GM19463 (cell line): ENCODE measurements at regions not wholly inside any gene's neighbourhood (a gene's known extent, or its start where the extent isn't known, plus 50 kb on each side); places are given as distances from the start of the nearest gene placed in this dataset.
"Not testable (repeated sequence)": the region's sequence is repeated elsewhere in the genome, so short reads cannot be mapped to it uniquely, and the experiment has no call there.

Source experiments
- ATAC-seq: cut with Tn5 transposase; IDR thresholded peaks from one replicate; pipeline ENCODE4 v1.9.1; 2021; ENCODE audit warnings: mild to moderate bottlenecking, moderate library complexity; ENCODE audit not compliant: unreplicated experiment

GRCh38 chr7:50856806-50857205, 74.1 kb upstream of the GRB10 start:
- no peak for ATAC-seq

GRCh38 chr7:50856231-50856630, 73.5 kb upstream of the GRB10 start:
- no peak for ATAC-seq

GRCh38 chr7:50855526-50855925, 72.8 kb upstream of the GRB10 start:
- no peak for ATAC-seq

GRCh38 chr7:50854831-50855230, 72.1 kb upstream of the GRB10 start:
- no peak for ATAC-seq

- ATAC-seq = no peak
Observed at GRCh38 chr7:50854247-50854646, 71.6 kb upstream of the GRB10 start.

- no peak for ATAC-seq
Observed at GRCh38 chr7:50853311-50853710, 70.6 kb upstream of the GRB10 start.

GRCh38 chr7:50852901-50853300, 70.2 kb upstream of the GRB10 start:
- ATAC-seq = no peak

GRCh38 chr7:50851891-50852290, 69.2 kb upstream of the GRB10 start:
- ATAC-seq = no peak

- no peak for ATAC-seq
Observed at GRCh38 chr7:50851451-50851850, 68.8 kb upstream of the GRB10 start.

- no peak for ATAC-seq
Observed at GRCh38 chr7:50849991-50850390, 67.3 kb upstream of the GRB10 start.

- ATAC-seq = no peak
Observed at GRCh38 chr7:50848203-50848602, 65.5 kb upstream of the GRB10 start.

GRCh38 chr7:50844861-50845260, 62.2 kb upstream of the GRB10 start:
- not testable (repeated sequence) for ATAC-seq

- no peak for ATAC-seq
Observed at GRCh38 chr7:50842041-50842440, 59.3 kb upstream of the GRB10 start.

GRCh38 chr7:50838675-50839377, 56.1 kb upstream of the GRB10 start:
- ATAC-seq = no peak

GRCh38 chr7:50837965-50838364, 55.3 kb upstream of the GRB10 start:
- no peak for ATAC-seq

- no peak for ATAC-seq
Observed at GRCh38 chr7:50836646-50837045, 54.0 kb upstream of the GRB10 start.

- no peak for ATAC-seq
Observed at GRCh38 chr7:50835156-50835555, 52.5 kb upstream of the GRB10 start.

- no peak for ATAC-seq
Observed at GRCh38 chr7:50834679-50835078, 52.0 kb upstream of the GRB10 start.

- no peak for ATAC-seq
Observed at GRCh38 chr7:50834031-50834535, 51.4 kb upstream of the GRB10 start.

GRCh38 chr7:50832744-50833143, 50.0 kb upstream of the GRB10 start:
- no peak for ATAC-seq
